ENCODE measurements at regions not wholly inside any gene's neighbourhood (a gene's known extent, or its start where the extent isn't known, plus 50 kb on each side); places are given as distances from the start of the nearest gene placed in this dataset.

- TF ChIP-seq EZH2 (IDR thresholded peaks at IDR 0.05; ENCODE audit: borderline replicate concordance, insufficient read depth, low read length, poor library complexity, severe bottlenecking) (no peak), CTCF (IDR thresholded peaks at IDR 0.05; ENCODE audit: poor library complexity, severe bottlenecking) (no peak), POLR2AphosphoS5 (IDR thresholded peaks at IDR 0.05) (no peak), TAF1 (IDR thresholded peaks at IDR 0.05; ENCODE audit: low read depth) (no peak)
These were observed 210.9 kb upstream of the ZFP64 start for GRCh38 chr20:52402514-52402913.
